H9 (cell line): ENCODE measurements at regions not wholly inside any gene's neighbourhood (a gene's known extent, or its start where the extent isn't known, plus 50 kb on each side); places are given as distances from the start of the nearest gene placed in this dataset.

Experiments used
- DNase-seq: peaks from one replicate; pipeline ENCODE4 v3.0.0-alpha.2; 2017
- H2AFZ ChIP-seq: one replicate; pipeline ENCODE4 v1.6.1; 2013; ENCODE audit warnings: mild to moderate bottlenecking, low read length, control low read depth, moderate library complexity
- H2AK5ac ChIP-seq: 2 replicates; pipeline ENCODE4 v1.6.1; 2013; ENCODE audit warnings: low read length, control low read depth, mixed read lengths; ENCODE audit not compliant: insufficient read length
- H2BK120ac ChIP-seq: one replicate; pipeline ENCODE4 v1.6.1; 2013; ENCODE audit warnings: low read depth, mild to moderate bottlenecking, low read length, control low read depth, inconsistent platforms; ENCODE audit not compliant: poor library complexity, severe bottlenecking
- H2BK12ac ChIP-seq: 2 replicates; pipeline ENCODE4 v1.6.1; 2013; ENCODE audit warnings: low read length, control low read depth, mixed read lengths, low read depth; ENCODE audit not compliant: insufficient read length
- H2BK15ac ChIP-seq: 2 replicates; pipeline ENCODE4 v1.6.1; 2013; ENCODE audit warnings: low read depth, low read length, control low read depth
- H2BK20ac ChIP-seq: one replicate; pipeline ENCODE4 v1.6.1; 2013; ENCODE audit warnings: low read depth, mild to moderate bottlenecking, low read length, control low read depth, inconsistent platforms; ENCODE audit not compliant: poor library complexity, severe bottlenecking
- H2BK5ac ChIP-seq: 2 replicates; pipeline ENCODE4 v1.6.1; 2013; ENCODE audit warnings: low read length, control low read depth, mixed read lengths; ENCODE audit not compliant: insufficient read length
- H3K14ac ChIP-seq: 2 replicates; pipeline ENCODE4 v1.6.1; 2013; ENCODE audit warnings: low read length, control low read depth; ENCODE audit not compliant: insufficient read depth
- H3K18ac ChIP-seq: 2 replicates; pipeline ENCODE4 v1.6.1; 2013; ENCODE audit warnings: low read depth, mild to moderate bottlenecking, mixed read lengths, low read length, control low read depth; ENCODE audit not compliant: insufficient read length
- H3K23ac ChIP-seq: 2 replicates; pipeline ENCODE4 v1.6.1; 2013; ENCODE audit warnings: low read length, control low read depth, mixed read lengths, low read depth; ENCODE audit not compliant: insufficient read length
- H3K23me2 ChIP-seq: 2 replicates; pipeline ENCODE4 v1.6.1; 2013; ENCODE audit warnings: low read depth, mild to moderate bottlenecking, mixed read lengths, low read length, control low read depth; ENCODE audit not compliant: insufficient read length, poor library complexity, severe bottlenecking
- H3K27ac ChIP-seq: 2 replicates; pipeline ENCODE4 v1.5.1; 2013; ENCODE audit warnings: low read length, control low read depth, mixed read lengths, low read depth; ENCODE audit not compliant: insufficient read length
- H3K27me3 ChIP-seq: 2 replicates; pipeline ENCODE4 v1.6.1; 2013; ENCODE audit warnings: low read length, control low read depth, inconsistent platforms; ENCODE audit not compliant: insufficient read depth
- H3K4ac ChIP-seq: 2 replicates; pipeline ENCODE4 v1.6.1; 2013; ENCODE audit warnings: low read depth, mild to moderate bottlenecking, control low read depth, inconsistent platforms, low read length, moderate library complexity
- H3K4me1 ChIP-seq: 2 replicates; pipeline ENCODE4 v1.6.1; 2013; ENCODE audit warnings: low read length, control low read depth, inconsistent platforms; ENCODE audit not compliant: insufficient read depth
- H3K4me2 ChIP-seq: 2 replicates; pipeline ENCODE4 v1.6.1; 2013; ENCODE audit warnings: low read length, control low read depth, mixed read lengths; ENCODE audit not compliant: insufficient read length, insufficient read depth
- H3K56ac ChIP-seq: 2 replicates; pipeline ENCODE4 v1.6.1; 2013; ENCODE audit warnings: low read depth, mild to moderate bottlenecking, mixed read lengths, low read length, control low read depth; ENCODE audit not compliant: insufficient read length
- H3K79me1 ChIP-seq: 2 replicates; pipeline ENCODE4 v1.6.1; 2013; ENCODE audit warnings: low read depth, mild to moderate bottlenecking, moderate library complexity, low read length, control low read depth, inconsistent platforms; ENCODE audit not compliant: insufficient read depth, poor library complexity, severe bottlenecking
- H3K79me2 ChIP-seq: 2 replicates; pipeline ENCODE4 v1.6.1; 2013; ENCODE audit warnings: low read length, control low read depth, inconsistent platforms; ENCODE audit not compliant: insufficient read depth
- H3K9ac ChIP-seq: 2 replicates; pipeline ENCODE4 v1.6.1; 2013; ENCODE audit warnings: low read length, control low read depth, mixed read lengths; ENCODE audit not compliant: insufficient read length; ENCODE audit errors: extremely low read depth
- H3K9me3 ChIP-seq: one replicate; pipeline ENCODE4 v1.6.1; 2013; ENCODE audit warnings: low read depth, low read length, inconsistent platforms; ENCODE audit not compliant: control insufficient read depth
- H3T11ph ChIP-seq: one replicate; pipeline ENCODE4 v1.6.1; 2013; ENCODE audit warnings: mild to moderate bottlenecking, low read length, control low read depth, inconsistent platforms
- H4K20me1 ChIP-seq: one replicate; pipeline ENCODE4 v1.6.1; 2013; ENCODE audit not compliant: control insufficient read depth, insufficient read length, insufficient read depth
- H4K5ac ChIP-seq: 2 replicates; pipeline ENCODE4 v1.6.1; 2013; ENCODE audit warnings: low read depth, mild to moderate bottlenecking, mixed read lengths, low read length, control low read depth; ENCODE audit not compliant: insufficient read length
- H4K8ac ChIP-seq: replicated peaks from 2 replicates; pipeline ENCODE4 v1.6.1; 2013; ENCODE audit warnings: low read length, control low read depth, mixed read lengths, low read depth; ENCODE audit not compliant: insufficient read length
- H4K91ac ChIP-seq: 2 replicates; pipeline ENCODE4 v1.6.1; 2013; ENCODE audit warnings: low read depth, mild to moderate bottlenecking, moderate library complexity, mixed read lengths, low read length, control low read depth; ENCODE audit not compliant: insufficient read length
- H3K27ac Mint-ChIP-seq, 3 experiments: 2 replicates in 2 of 3; 3 replicates in 1 of 3; pipeline ENCODE4 v1.8.0; 2020 to 2021; ENCODE audit warnings: mixed read lengths in 3 of 3, mild to moderate bottlenecking in 1 of 3, moderate library complexity in 1 of 3
- H3K27me3 Mint-ChIP-seq: 2 replicates; pipeline ENCODE4 v1.8.0; 2021; ENCODE audit warnings: low read depth, mild to moderate bottlenecking, moderate library complexity, mixed read lengths
- H3K36me3 Mint-ChIP-seq, 3 experiments: 2 replicates in 2 of 3; 3 replicates in 1 of 3; pipeline ENCODE4 v1.8.0; 2020 to 2021; ENCODE audit warnings: low read depth in 3 of 3, mixed read lengths in 3 of 3; ENCODE audit not compliant: insufficient read depth in 1 of 3
- H3K4me1 Mint-ChIP-seq, 2 experiments: 2 replicates each; pipeline ENCODE4 v1.8.0; 2020; ENCODE audit warnings: mixed read lengths in 2 of 2
- H3K4me3 Mint-ChIP-seq, 2 experiments: 2 replicates in 1 of 2; 3 replicates in 1 of 2; pipeline ENCODE4 v1.8.0; 2020 to 2021; ENCODE audit warnings: mild to moderate bottlenecking in 2 of 2, mixed read lengths in 2 of 2, moderate library complexity in 1 of 2
- H3K9me3 Mint-ChIP-seq, 2 experiments: 2 replicates in 1 of 2; 3 replicates in 1 of 2; pipeline ENCODE4 v1.8.0; 2020; ENCODE audit warnings: mild to moderate bottlenecking in 2 of 2, mixed read lengths in 2 of 2, moderate library complexity in 1 of 2
- CTCF ChIP-seq: fragments of 200-600 bp; sonication (generic); conservative IDR thresholded peaks from 3 replicates; pipeline ENCODE4 v1.8.0; 2021; ENCODE audit warnings: antibody characterized with exemption, mild to moderate bottlenecking
- WGBS: extraction: QIAGEN DNeasy Blood & Tissue Kit; methylation state at CpG from one replicate; pipeline ENCODE4 v1.1.7; 2013; ENCODE audit warnings: missing lambda C conversion rate, low lambda C conversion rate, mixed read lengths; ENCODE audit not compliant: insufficient read length; ENCODE audit errors: extremely low coverage; 5-methylcytosine and 5-hydroxymethylcytosine counted together

- peaks cover 9 to 51% of the 10 kb centered on the region in 2 experiments for H3K9me3 Mint-ChIP-seq
- Histone ChIP-seq H3K18ac (no peak overlapping the region), H2BK20ac (no peak overlapping the region), H2BK12ac (no peak overlapping the region), H3K27ac (no peak overlapping the region), H2AFZ (no peak overlapping the region), H3K56ac (no peak overlapping the region), H3K4me2 (no peak overlapping the region), H3K23ac (no peak overlapping the region), H2BK5ac (no peak overlapping the region), H2BK120ac (no peak overlapping the region), H4K8ac (no peak overlapping the region), H3K9me3 (peaks cover 9% of the 10 kb centered on the region), H3K27me3 (no peaks in the 10 kb centered on the region), H3K23me2 (no peaks in the 10 kb centered on the region), H4K91ac (no peak overlapping the region), H3K4ac (no peak overlapping the region), H4K5ac (no peak overlapping the region), H3K9ac (no peak overlapping the region), H3T11ph (no peak overlapping the region), H4K20me1 (no peaks in the 10 kb centered on the region), H2BK15ac (no peak overlapping the region), H3K79me1 (no peaks in the 10 kb centered on the region), H3K79me2 (no peaks in the 10 kb centered on the region), H3K4me1 (no peaks in the 10 kb centered on the region), H3K14ac (no peak overlapping the region), H2AK5ac (no peak overlapping the region)
- TF ChIP-seq CTCF, result no peak
- H3K27me3 Mint-ChIP-seq, result no peaks in the 10 kb centered on the region
- H3K4me3 Mint-ChIP-seq, result no peak overlapping the region
- H3K36me3 Mint-ChIP-seq, result no peaks in the 10 kb centered on the region; a peak in 1 of 7 replicates
- WGBS, result no CpG with 5 or more reads among the region's 4 CpGs
- no peak overlapping the region for H3K27ac Mint-ChIP-seq
- no peaks in the 10 kb centered on the region for H3K4me1 Mint-ChIP-seq
- no peak for DNase-seq
Measured at GRCh38 chrX:121666171-121666570, 618.8 kb downstream of the GLUD2 start.
